Bone marrow (tissue), 2 donors: ENCODE measurements at regions not wholly inside any gene's neighbourhood (a gene's known extent, or its start where the extent isn't known, plus 50 kb on each side); places are given as distances from the start of the nearest gene placed in this dataset.

Experiments used
- DNase-seq, 2 donors: peaks; one replicate each; lab custom pipeline; 2025; lab: John Stamatoyannopoulos, UW

- no peak for DNase-seq
Measured at GRCh38 chr5:97847920-97848631, 665.0 kb upstream of the RIOK2 start.

GRCh38 chr5:97851036-97851435, 668.0 kb upstream of the RIOK2 start:
- DNase-seq = no peak

GRCh38 chr5:97854871-97855762, 672.1 kb upstream of the RIOK2 start:
- no peak for DNase-seq

GRCh38 chr5:97874491-97874890, 691.4 kb upstream of the RIOK2 start:
- no peak for DNase-seq

GRCh38 chr5:97876272-97876671, 693.2 kb upstream of the RIOK2 start:
- DNase-seq = no peak

GRCh38 chr5:97877588-97877987, 694.5 kb upstream of the RIOK2 start:
- no peak for DNase-seq

- no peak for DNase-seq
Measured at GRCh38 chr5:97888439-97888838, 705.4 kb upstream of the RIOK2 start.

- no peak for DNase-seq
Measured at GRCh38 chr5:97891971-97892370, 708.9 kb upstream of the RIOK2 start.

GRCh38 chr5:97903742-97904141, 720.7 kb upstream of the RIOK2 start:
- DNase-seq = no peak

GRCh38 chr5:97906135-97906534, 723.1 kb upstream of the RIOK2 start:
- DNase-seq = no peak

- no peak for DNase-seq
Measured at GRCh38 chr5:97907646-97908400, 724.8 kb upstream of the RIOK2 start.

- DNase-seq = no peak
Measured at GRCh38 chr5:97909541-97909940, 726.5 kb upstream of the RIOK2 start.

GRCh38 chr5:97914483-97914882, 731.4 kb upstream of the RIOK2 start:
- DNase-seq = no peak

GRCh38 chr5:97915106-97915505, 732.1 kb upstream of the RIOK2 start:
- DNase-seq = no peak

GRCh38 chr5:97918057-97918456, 735.0 kb upstream of the RIOK2 start:
- DNase-seq = no peak

GRCh38 chr5:97918620-97919019, 735.6 kb upstream of the RIOK2 start:
- DNase-seq = no peak

GRCh38 chr5:97919719-97920118, 736.7 kb upstream of the RIOK2 start:
- no peak for DNase-seq

GRCh38 chr5:97922776-97923175, 739.7 kb upstream of the RIOK2 start:
- no peak for DNase-seq

GRCh38 chr5:97923496-97923895, 740.4 kb upstream of the RIOK2 start:
- DNase-seq = no peak

- DNase-seq = no peak
Measured at GRCh38 chr5:97923997-97924396, 741.0 kb upstream of the RIOK2 start.

- DNase-seq = no peak
Measured at GRCh38 chr5:97929383-97929782, 746.3 kb upstream of the RIOK2 start.

GRCh38 chr5:97931829-97932228, 748.8 kb upstream of the RIOK2 start:
- no peak for DNase-seq

- DNase-seq = no peak
Measured at GRCh38 chr5:97936231-97936630, 753.2 kb upstream of the RIOK2 start.
